Retinal pigment epithelial cell (primary cell): ENCODE measurements at regions not wholly inside any gene's neighbourhood (a gene's known extent, or its start where the extent isn't known, plus 50 kb on each side); places are given as distances from the start of the nearest gene placed in this dataset.
"Not testable (repeated sequence)": the region's sequence is repeated elsewhere in the genome, so short reads cannot be mapped to it uniquely, and the experiment has no call there.

Experiments
- DNase-seq: peaks from one replicate; pipeline ENCODE4 v3.0.0-alpha.2; 2010; ENCODE audit warnings: low read depth
- H3K4me3 ChIP-seq: 2 replicates; pipeline ENCODE4 v1.5.1; 2011; ENCODE audit warnings: mild to moderate bottlenecking, low read length, control low read depth, moderate library complexity
- TF ChIP-seq, protein P1 (sequence below): conservative IDR thresholded peaks from 2 replicates; pipeline ENCODE4 v1.5.1; 2011; ENCODE audit warnings: low read depth, low read length, control low read depth, inconsistent platforms

- DNase-seq, result no peak
- TF ChIP-seq, protein P1, sequence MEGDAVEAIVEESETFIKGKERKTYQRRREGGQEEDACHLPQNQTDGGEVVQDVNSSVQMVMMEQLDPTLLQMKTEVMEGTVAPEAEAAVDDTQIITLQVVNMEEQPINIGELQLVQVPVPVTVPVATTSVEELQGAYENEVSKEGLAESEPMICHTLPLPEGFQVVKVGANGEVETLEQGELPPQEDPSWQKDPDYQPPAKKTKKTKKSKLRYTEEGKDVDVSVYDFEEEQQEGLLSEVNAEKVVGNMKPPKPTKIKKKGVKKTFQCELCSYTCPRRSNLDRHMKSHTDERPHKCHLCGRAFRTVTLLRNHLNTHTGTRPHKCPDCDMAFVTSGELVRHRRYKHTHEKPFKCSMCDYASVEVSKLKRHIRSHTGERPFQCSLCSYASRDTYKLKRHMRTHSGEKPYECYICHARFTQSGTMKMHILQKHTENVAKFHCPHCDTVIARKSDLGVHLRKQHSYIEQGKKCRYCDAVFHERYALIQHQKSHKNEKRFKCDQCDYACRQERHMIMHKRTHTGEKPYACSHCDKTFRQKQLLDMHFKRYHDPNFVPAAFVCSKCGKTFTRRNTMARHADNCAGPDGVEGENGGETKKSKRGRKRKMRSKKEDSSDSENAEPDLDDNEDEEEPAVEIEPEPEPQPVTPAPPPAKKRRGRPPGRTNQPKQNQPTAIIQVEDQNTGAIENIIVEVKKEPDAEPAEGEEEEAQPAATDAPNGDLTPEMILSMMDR, result no peak
- H3K4me3 ChIP-seq, result no peak overlapping the region
Observed at GRCh38 chr6:67449602-67450001, 1185.5 kb upstream of the ADGRB3 start.

DNA sequence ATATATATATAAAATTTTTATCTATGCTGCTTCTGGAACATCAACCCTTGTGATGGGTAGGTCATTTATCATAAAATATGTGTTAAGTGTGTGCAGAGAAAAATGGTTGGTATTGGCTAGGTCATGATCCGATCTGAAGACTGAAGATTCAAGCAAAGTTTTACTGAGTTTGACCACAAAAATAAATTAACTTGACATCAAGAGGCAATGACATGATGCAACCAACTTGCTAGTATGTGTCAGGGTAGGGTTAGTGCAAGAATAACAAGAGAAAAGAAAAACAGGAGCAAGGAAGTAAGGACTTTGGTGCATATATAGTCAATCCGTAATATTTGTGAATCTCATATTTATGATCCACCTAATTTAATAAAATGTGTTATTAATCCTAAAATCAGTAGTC lies 1202.0 kb upstream of the ADGRB3 start:
- TF ChIP-seq, protein P1, result no peak
- no peak for DNase-seq
- no peak overlapping the region for H3K4me3 ChIP-seq

DNA sequence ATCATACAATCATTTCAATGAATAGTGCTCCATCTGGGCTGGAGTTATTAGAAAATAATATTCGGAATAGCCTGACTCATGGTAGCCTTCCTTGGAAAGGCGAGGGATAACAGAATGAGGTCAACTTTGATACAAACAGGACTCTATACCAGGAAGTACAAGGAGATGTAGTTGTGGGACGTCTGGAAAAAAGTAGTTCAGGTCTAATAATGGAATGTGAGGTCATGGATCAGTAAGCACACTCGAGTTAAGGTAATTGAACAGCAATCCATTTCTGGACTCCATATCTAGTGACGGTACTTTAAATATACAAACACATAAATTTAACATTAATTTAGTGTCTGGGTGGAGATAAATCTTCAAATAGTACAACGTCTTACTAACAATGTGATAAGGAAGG lies 1204.0 kb upstream of the ADGRB3 start:
- H3K4me3 ChIP-seq, result no peak overlapping the region
- DNase-seq, result no peak
- TF ChIP-seq, protein P1, result no peak

- DNase-seq, H3K4me3 ChIP-seq: not testable (repeated sequence)
Observed at GRCh38 chr6:67426686-67427085, 1208.4 kb upstream of the ADGRB3 start.

DNA sequence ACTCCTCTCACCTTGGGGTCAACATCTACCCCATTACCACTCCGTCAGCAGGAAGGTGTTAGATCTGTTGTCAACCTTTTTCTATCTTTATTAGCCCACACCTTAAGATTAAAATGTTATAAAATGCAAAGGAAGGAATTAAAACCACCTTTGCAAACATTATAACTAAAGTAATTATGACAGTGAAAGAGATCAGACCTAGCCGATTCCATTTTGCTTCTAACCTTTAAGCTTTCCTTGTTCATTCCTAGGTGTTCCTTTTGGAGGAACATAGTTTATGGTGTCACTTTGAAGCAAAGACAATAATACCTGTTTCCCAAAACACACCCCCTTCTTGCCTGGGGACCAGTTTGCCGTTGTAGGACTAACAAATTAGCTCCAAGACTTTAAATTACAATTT lies 1223.0 kb upstream of the ADGRB3 start:
- TF ChIP-seq, protein P1, result no peak
- H3K4me3 ChIP-seq, result no peak overlapping the region
- no peak for DNase-seq

DNA sequence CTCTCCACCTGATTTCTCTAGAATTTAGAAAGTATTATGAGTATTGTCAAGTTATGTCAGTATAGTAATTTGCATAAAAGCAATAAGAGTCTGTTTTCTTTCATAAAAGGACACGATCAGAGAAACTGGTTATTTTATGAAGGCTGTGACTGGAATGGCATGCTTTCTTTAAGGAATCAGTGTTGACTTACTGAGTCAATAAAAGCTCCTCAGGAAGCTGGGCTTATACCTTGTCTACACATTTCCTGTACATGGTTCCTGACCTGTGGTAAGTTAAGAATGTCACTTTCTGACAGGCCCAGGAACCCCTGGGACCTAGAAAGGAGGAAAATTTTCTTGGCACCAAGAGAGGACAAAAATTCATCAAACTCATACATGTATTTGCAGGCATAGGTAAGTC lies 1224.0 kb upstream of the ADGRB3 start:
- H3K4me3 ChIP-seq, result no peak overlapping the region
- TF ChIP-seq, protein P1, result no peak
- no peak for DNase-seq

- H3K4me3 ChIP-seq, result no peak overlapping the region
- DNase-seq, result no peak
- TF ChIP-seq, protein P1, result no peak
Observed at GRCh38 chr6:67394254-67394653, 1240.8 kb upstream of the ADGRB3 start.

GRCh38 chr6:67393356-67393755 lies 1241.7 kb upstream of the ADGRB3 start:
- H3K4me3 ChIP-seq, result no peak overlapping the region
- DNase-seq, result no peak
- TF ChIP-seq, protein P1, result no peak
